GM12878 (cell line): ENCODE measurements at regions not wholly inside any gene's neighbourhood (a gene's known extent, or its start where the extent isn't known, plus 50 kb on each side); places are given as distances from the start of the nearest gene placed in this dataset.

Source experiments
- ATAC-seq: fragments of 200-7000 bp; cut with Tn5 transposase; 3 replicates; pipeline ENCODE4 v1.9.1; 2020; ENCODE audit warnings: mild to moderate bottlenecking, moderate library complexity
- BruUV-seq: library from RNA; stranded (reverse); fragments of 400-500 nt; replicated peaks from 2 replicates; lab custom pipeline; 2021; lab: Mats Ljungman, UMichigan
- CTCF ChIA-PET: fragments of 300-600 bp; sonication (Branson Sonifier 250); formaldehyde crosslinking; extraction: SDS; loops from one replicate; lab custom pipeline; 2021; ENCODE audit warnings: inconsistent platforms; lab: Yijun Ruan, JAX
- POLR2A ChIA-PET: fragments of 350-600 bp; formaldehyde crosslinking; extraction: SDS; loops from one replicate; lab custom pipeline; 2021; ENCODE audit warnings: inconsistent platforms; lab: Charles Lee
- RAD21 ChIA-PET: fragments of 300-600 bp; sonication (Branson Sonifier 250); formaldehyde crosslinking; loops from one replicate; lab custom pipeline; 2023; ENCODE audit warnings: antibody characterized with exemption; ENCODE audit not compliant: unreplicated experiment; lab: Charles Lee
- SMC1A ChIA-PET: fragments of 300-600 bp; sonication (Branson Sonifier 250); formaldehyde crosslinking; loops from one replicate; lab custom pipeline; 2023; ENCODE audit not compliant: unreplicated experiment, uncharacterized antibody; lab: Charles Lee
- DNase-seq: peaks from one replicate; pipeline ENCODE4 v3.0.0-alpha.2; 2011; ENCODE audit warnings: low read depth, low spot score
- FAIRE-seq: peaks from 3 replicates; lab custom pipeline; 2011; peaks lifted over from hg19 to GRCh38; lab: Jason Lieb, UNC
- H2AFZ ChIP-seq: 2 replicates; pipeline ENCODE4 v1.6.0; 2011; ENCODE audit warnings: low read depth, low read length, control low read depth; ENCODE audit not compliant: control insufficient read depth
- H3K27ac ChIP-seq: 2 replicates; pipeline ENCODE4 v1.5.1; 2011; ENCODE audit warnings: control low read depth; ENCODE audit not compliant: control insufficient read depth, insufficient read depth
- H3K27me3 ChIP-seq, 2 experiments: replicated peaks in 1 of 2; 2 replicates each; pipeline versions ENCODE4 v1.6.0 to v1.6.1; 2011; ENCODE audit warnings: low read length in 1 of 2; ENCODE audit not compliant: control insufficient read depth in 2 of 2, insufficient read depth in 2 of 2
- H3K36me3 ChIP-seq, 2 experiments: 2 replicates each; pipeline ENCODE4 v1.5.1; 2011; ENCODE audit warnings: low read length in 1 of 2; ENCODE audit not compliant: control insufficient read depth in 2 of 2, insufficient read depth in 2 of 2
- H3K4me1 ChIP-seq: 2 replicates; pipeline ENCODE4 v1.6.1; 2011; ENCODE audit warnings: mild to moderate bottlenecking, low read length, moderate library complexity, mixed read lengths; ENCODE audit not compliant: control insufficient read depth, insufficient read depth
- H3K4me2 ChIP-seq: 2 replicates; pipeline ENCODE4 v1.6.0; 2011; ENCODE audit warnings: control low read depth; ENCODE audit not compliant: control insufficient read depth, insufficient read depth
- H3K4me3 ChIP-seq: fragments of 200-600 bp; sonication (generic); 2 replicates; pipeline ENCODE4 v1.5.1; 2016
- H3K79me2 ChIP-seq: 2 replicates; pipeline ENCODE4 v1.6.0; 2011; ENCODE audit warnings: low read length; ENCODE audit not compliant: control insufficient read depth, insufficient read depth
- H3K9ac ChIP-seq: 2 replicates; pipeline ENCODE4 v1.8.0; 2011; ENCODE audit warnings: low read length, control low read depth, mixed read lengths; ENCODE audit not compliant: control insufficient read depth, insufficient read depth
- H3K9me3 ChIP-seq: replicated peaks from 3 replicates; pipeline ENCODE4 v1.5.1; 2011; ENCODE audit warnings: mild to moderate bottlenecking, low read length; ENCODE audit not compliant: control insufficient read depth, insufficient read depth
- H4K20me1 ChIP-seq: 2 replicates; pipeline ENCODE4 v1.6.0; 2011; ENCODE audit not compliant: control insufficient read depth, insufficient read depth
- CHD2 ChIP-seq: IDR thresholded peaks from 2 replicates; pipeline ENCODE4 v1.6.1; 2011; ENCODE audit warnings: low read depth, low read length, improper control_type of control experiment, borderline replicate concordance
- IKZF1 ChIP-seq: fragments of 450-650 bp; conservative IDR thresholded peaks from 2 replicates; pipeline ENCODE4 v1.6.1; 2017; ENCODE audit warnings: antibody characterized with exemption, mild to moderate bottlenecking
- IKZF2 ChIP-seq, 2 experiments: fragments of 450-650 bp; IDR thresholded peaks; 2 replicates each; pipeline ENCODE4 v1.6.1; 2017; ENCODE audit warnings: mild to moderate bottlenecking in 2 of 2, moderate library complexity in 2 of 2
- KLF5 ChIP-seq: fragments of 450-650 bp; IDR thresholded peaks from 2 replicates; pipeline ENCODE4 v1.6.1; 2014; ENCODE audit warnings: mild to moderate bottlenecking; ENCODE audit not compliant: partially characterized antibody
- RCOR1 ChIP-seq: conservative IDR thresholded peaks from 2 replicates; pipeline ENCODE4 v1.6.1; 2012; ENCODE audit warnings: low read depth, low read length, improper control_type of control experiment
- ZNF24 ChIP-seq: fragments of 450-650 bp; IDR thresholded peaks from 2 replicates; pipeline ENCODE4 v1.6.1; 2017; ENCODE audit warnings: antibody characterized with exemption, mild to moderate bottlenecking
- WGBS: methylation state at CpG from one replicate; pipeline ENCODE4 v1.1.6; 2016; ENCODE audit warnings: low lambda C conversion rate; ENCODE audit not compliant: insufficient replicate concordance, insufficient coverage; ENCODE audit errors: missing lambda C conversion rate; 5-methylcytosine and 5-hydroxymethylcytosine counted together
- in situ Hi-C: fragments of 300-500 bp; cut with MboI; formaldehyde crosslinking; loops from 9 replicates; pipeline ENCODE4 v1.14.3; 2018; ENCODE audit warnings: mixed read lengths
- intact Hi-C: fragments of 100-400 bp; cut with micrococcal nuclease; formaldehyde crosslinking; loops from one replicate; pipeline ENCODE4 v1.14.2; 2022; ENCODE audit not compliant: unreplicated experiment
- TF ChIP-seq, protein P1 (sequence below): fragments of 450-650 bp; formaldehyde crosslinking; IDR thresholded peaks from 2 replicates; pipeline ENCODE4 v1.4.0; 2022; ENCODE audit warnings: mild to moderate bottlenecking, moderate library complexity

DNA sequence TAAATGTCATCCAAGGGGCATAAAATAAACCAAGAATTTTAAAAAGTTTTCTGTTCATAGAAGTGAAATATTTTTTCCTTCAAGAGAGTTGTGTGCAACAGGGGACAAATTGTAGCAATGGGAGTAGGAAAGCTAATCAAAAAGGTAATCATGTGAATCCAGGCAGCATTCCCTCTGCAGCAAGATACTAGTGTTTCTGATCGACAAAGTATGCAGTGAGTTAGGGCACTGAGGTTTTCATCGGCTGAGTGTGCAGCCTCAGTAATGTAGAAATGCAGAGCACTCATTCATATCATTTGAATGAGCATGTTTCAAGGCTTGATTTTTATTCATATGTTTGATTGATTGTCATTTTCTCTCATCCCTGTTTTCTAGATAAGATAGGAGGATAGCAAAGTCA, 321.7 kb downstream of the PCDH7 start:
- DNase-seq (no peak), ATAC-seq (no peak), FAIRE-seq (no peak)
- Histone ChIP-seq H3K27ac (no peak overlapping the region), H2AFZ (no peak overlapping the region), H3K9ac (no peak overlapping the region), H3K27me3 (no peaks in the 10 kb centered on the region), H4K20me1 (no peaks in the 10 kb centered on the region), H3K4me2 (no peak overlapping the region), H3K36me3 (no peaks in the 10 kb centered on the region), H3K4me3 (no peak overlapping the region), H3K9me3 (no peaks in the 10 kb centered on the region), H3K4me1 (no peaks in the 10 kb centered on the region), H3K79me2 (no peaks in the 10 kb centered on the region)
- POLR2A ChIA-PET = no interaction called here
- 49% methylated on average over 2 of the region's 2 CpGs for WGBS
- RAD21 ChIA-PET = no interaction called here
- SMC1A ChIA-PET = no interaction called here
- intact Hi-C loops (loop anchor here (10.0 kb wide), 1 partner anchor 533 kb away; no protein-coding TSS in a partner anchor), in situ Hi-C loops (no loop called here)
- TF ChIP-seq CHD2 (no peak), KLF5 (no peak), RCOR1 (no peak), ZNF24 (no peak), IKZF2 (IDR thresholded peaks at IDR 0.05) (no peak), IKZF1 (no peak)
- TF ChIP-seq, protein P1, sequence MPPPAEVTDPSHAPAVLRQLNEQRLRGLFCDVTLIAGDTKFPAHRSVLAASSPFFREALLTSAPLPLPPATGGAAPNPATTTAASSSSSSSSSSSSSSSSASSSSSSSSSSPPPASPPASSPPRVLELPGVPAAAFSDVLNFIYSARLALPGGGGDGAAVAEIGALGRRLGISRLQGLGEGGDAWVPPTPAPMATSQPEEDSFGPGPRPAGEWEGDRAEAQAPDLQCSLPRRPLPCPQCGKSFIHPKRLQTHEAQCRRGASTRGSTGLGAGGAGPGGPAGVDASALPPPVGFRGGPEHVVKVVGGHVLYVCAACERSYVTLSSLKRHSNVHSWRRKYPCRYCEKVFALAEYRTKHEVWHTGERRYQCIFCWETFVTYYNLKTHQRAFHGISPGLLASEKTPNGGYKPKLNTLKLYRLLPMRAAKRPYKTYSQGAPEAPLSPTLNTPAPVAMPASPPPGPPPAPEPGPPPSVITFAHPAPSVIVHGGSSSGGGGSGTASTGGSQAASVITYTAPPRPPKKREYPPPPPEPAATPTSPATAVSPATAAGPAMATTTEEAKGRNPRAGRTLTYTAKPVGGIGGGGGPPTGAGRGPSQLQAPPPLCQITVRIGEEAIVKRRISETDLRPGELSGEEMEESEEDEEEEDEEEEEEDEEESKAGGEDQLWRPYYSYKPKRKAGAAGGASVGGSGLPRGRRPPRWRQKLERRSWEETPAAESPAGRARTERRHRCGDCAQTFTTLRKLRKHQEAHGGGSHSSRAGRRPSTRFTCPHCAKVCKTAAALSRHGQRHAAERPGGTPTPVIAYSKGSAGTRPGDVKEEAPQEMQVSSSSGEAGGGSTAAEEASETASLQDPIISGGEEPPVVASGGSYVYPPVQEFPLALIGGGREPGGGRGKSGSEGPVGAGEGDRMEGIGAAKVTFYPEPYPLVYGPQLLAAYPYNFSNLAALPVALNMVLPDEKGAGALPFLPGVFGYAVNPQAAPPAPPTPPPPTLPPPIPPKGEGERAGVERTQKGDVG (CRISPR knock-in tag) = no peak
- no TSS peak for BruUV-seq
- CTCF ChIA-PET = no interaction called here
